Activated T-cell treated with anti-CD3 and anti-CD28 coated beads for 48 hours (primary cell): ENCODE measurements at regions not wholly inside any gene's neighbourhood (a gene's known extent, or its start where the extent isn't known, plus 50 kb on each side); places are given as distances from the start of the nearest gene placed in this dataset.

Experiments
- DNase-seq: peaks from one replicate; pipeline ENCODE4 v3.0.0-alpha.2; 2020; ENCODE audit warnings: low read depth

DNA sequence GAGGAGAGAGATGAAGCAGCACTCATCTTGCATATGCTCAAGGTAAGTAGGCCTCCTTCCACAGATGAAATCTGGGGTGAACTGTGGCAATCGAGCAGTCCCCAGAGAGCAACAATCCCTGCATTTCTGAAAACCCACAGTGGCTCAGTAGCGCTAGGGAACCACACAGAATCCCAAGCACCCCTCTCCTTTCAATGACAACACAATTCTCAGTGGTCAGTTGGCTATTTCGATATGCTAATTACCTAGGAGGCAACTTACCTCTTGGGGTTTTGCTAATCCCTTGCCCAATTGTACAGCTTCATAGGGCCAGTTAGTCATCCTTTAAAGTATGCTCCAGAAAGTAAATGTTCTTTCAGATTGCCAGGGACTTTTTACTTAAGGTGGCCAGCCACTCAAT is 1035.7 kb downstream of the BCL11B start:
- no peak for DNase-seq

DNA sequence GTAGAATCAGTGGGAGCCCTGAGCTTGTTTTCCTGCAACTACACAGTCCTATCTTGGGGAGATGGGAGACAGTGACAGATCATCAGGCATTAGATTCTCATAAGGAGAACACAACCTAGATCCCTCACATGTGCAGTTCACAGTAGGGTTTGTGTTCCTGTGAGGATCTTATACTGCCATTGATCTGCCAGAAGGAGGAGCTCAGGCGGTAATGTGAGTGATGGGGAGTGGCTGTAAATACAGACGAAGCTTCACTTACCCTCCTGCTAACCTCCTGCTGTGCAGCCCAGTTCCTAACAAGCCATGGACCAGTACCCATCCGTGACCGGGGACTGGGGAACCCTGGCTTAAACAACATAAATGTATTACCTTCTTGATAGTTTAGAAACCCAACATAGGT is 1034.1 kb downstream of the BCL11B start:
- no peak for DNase-seq

DNA sequence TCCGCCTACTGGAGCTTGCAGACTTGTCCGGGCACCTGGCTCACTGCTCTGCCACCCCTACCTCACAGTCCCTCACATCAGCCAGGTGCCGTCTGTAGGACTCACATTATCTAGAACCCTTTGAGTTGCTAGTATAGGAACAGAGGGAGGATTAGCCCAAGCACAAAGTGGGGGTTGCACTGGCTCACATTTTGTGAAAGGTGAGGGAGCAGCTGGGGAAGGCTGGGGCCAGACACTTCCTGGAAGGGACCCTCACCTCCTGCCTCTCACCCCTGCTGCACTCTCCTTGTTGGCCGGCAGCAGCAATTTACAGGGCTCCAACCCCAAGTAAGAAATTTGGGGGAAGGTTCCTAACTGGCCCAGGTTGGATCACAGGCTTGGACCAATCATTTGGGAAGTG is 1031.6 kb downstream of the BCL11B start:
- no peak for DNase-seq

DNA sequence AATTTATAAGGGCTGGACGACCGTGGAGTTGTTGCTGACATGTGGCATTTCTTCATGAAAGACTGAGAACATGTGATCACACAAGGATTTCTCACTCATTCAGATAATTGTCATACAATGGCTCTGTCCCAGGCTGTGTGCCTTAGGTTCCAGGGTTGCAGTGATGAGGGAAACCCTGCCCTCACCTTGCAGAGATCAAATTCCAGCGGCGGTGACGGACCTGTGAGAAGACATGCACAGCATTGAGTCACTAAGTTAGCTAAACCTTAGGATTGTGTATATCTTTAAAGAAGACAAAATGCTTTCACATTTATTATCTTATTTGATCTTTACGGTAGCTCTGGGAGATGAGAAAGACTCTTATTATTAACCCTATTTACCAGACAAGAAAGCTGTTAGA is 1029.1 kb downstream of the BCL11B start:
- no peak for DNase-seq

DNA sequence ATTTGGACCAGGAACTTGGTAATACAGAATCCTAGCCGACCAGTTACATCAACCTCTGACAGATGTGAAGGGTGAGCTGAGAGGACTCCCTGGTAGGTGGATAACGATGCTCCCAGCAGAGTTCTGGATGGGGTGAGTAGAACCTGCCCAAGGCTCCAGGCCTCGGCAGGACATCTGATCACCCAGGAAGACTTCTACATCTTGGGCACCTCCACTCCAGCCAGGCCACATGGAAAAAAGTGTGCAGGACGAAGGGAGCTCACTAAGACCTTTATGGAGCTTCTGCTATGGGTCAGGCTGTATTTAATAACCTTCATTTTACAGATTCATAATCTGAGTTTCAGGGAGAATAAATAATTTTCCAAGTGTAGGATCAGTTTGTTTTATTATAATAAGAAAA is 1028.7 kb downstream of the BCL11B start:
- no peak for DNase-seq

DNA sequence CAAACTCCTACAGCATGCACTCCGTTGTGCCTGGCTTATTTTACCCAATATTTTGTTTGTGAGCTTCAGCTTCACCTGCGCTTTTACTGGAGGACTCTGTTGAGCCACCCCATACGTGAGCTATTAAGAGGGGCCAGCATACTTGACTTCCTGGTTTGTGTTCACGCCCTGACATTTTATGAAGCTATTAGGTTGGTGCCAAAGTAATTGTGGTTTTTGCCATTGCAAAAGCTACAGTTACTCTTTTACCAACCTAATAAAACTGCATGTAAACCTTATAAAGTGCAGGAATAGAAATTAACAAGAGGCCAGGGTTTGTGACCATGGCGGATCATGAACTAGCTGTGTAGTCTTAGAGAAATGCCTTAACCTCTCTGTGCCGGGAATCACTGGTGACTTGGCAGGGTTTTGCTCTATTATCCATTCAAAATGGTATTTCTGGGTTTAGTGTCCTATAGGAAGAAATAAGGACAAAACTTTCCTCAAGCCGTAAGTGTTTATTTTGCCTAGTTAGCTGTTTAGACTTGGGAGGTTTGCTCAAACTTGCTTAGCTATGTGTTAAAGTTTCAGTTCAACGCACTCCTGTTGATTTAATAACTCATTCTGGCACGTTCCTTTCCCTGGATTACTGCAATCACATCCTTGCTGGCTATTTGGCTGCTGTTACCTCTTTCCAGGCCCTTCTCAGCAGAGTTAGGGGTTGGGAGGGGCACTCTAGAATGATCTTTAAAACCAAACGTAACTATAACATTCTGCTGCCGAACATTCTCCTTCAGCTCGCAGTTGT is 1027.6 kb downstream of the BCL11B start:
- DNase-seq: no peak

DNA sequence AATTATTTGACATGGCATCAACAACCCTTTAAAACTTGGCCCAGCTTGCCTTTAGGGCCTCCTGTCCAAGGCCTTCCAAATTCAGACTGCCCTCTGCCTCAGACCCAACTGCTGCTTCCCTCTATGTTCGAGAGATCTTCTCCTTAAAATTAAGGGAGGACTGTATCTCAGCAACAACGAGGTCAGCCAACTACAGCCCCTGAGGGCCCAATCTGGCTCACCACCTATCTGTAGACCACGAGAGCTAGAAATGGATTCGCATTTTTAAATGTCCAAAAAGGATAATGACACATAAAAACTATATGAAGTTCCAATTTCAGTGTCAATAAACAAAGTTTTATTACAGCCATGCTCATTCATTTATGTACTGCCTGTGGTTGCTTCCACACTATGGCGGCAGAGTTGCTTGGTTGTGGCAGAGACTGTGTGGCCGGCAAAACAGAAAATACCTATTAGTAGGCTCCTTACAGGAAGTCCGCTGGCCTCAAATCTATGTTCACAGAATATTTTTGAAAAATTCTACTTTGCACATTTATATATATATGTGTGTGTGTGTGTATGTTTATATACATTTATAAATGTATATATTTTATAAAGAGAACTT is 1026.9 kb downstream of the BCL11B start:
- DNase-seq: no peak

DNA sequence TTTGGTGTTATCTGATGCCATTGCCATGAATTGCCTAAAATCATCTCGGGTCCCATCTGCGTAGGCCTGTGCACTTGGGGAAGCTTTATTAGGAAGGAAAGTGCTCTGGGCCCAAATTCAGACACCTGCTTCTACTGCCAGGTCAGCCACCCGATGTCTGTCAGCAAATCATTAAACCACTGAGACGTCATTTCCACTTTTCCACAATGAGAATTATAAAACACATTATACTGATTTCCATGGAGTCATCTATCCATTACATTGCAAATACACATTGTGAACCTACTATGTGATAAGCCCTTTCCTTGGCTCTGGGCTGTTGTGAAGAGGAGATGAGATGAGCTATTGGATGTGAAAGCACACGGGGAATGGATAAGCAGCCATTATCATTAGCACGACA is 1022.9 kb downstream of the BCL11B start:
- DNase-seq: no peak

DNA sequence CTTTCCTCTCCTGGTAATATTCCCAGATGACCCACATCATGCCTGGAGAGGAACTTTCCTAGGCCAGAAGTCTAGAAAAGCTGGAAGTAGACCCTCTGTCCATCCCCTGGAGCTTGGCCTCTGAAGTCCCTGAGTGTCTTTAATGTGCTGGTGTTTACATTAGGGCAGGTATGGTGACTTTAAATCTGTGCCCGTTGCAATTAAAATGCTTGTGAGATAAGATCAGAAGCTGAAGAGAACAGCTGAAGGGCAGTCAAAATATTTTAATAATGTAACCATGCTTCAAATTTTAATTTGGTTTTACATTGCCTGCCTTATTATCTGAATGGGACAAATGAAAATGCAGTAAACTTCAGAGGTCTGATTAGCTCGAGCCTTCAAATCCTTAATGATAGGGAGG is 1022.5 kb downstream of the BCL11B start:
- no peak for DNase-seq

DNA sequence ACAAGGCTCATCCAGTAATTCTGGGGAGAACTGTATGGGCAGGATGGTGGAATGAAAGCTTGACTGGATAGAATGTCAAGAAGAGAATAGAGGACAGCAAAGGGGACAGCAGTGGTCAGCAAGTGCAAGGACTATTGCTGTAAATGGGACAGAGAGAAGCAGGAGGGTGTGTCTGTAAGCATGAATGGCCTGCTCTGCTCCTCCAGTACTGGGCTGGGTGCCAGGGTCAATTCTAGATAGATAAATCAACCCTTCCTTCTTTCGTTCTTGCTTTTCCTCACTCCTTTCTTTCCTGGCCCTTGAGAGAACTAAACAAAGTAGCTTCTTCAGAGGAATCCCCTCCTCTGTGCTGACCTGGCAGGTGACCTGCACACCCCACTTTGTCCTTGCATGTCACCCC is 1019.2 kb downstream of the BCL11B start:
- DNase-seq: no peak

DNA sequence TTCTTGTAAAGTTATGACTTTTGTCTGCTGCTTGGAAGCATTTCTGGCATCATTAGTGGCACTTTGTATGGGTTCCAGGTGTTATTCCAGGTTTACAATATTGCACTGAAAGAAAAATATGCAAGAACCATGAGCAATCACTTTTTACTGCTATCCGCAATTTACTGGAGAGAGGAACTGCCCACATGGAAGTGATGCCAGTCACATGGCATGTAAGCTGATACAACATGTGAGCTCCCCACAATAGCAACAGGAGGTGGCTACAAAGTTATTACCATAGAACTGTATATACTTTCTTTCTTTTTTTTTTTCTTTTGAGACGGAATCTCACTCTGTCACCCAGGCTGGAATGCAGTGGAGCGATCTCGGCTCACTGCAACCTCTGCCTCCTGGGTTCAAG is 1012.1 kb downstream of the BCL11B start:
- DNase-seq: no peak

DNA sequence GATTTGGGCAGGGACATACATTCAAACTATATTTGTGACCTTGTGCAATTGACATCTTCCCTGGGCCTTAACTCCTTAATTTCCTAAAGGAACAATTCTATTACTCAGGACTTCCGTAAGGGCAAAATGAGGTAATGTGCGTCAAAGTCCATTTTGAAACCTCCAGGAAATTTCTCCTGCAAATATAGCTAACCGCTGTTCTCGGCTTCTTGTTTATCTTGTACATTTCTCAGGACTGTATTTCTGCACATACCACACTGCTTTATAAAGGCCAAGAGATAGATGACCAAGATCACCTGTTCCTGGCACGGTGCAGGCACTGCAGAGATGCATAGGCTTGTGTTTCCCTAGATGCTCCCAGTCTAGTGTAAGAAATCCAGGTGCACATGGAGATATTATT is 1009.4 kb downstream of the BCL11B start:
- DNase-seq: no peak

DNA sequence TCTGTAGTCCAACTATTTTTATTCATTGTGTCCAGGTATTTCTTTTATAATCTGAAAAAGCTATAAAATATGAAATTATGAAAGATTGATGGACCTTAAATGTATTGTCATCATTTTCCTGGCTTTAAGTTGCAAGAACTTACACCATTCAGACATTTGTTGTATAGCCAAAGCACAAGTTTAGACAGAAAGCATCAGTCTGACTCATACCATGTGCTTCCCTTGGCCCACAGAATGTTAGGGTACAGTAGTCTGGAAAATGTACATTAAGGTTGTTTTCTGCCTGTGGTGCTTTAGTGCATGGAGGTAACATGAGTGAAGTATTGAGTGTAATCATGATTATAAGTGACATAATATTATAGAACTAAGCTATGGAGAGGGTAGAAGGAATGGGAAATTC is 1002.5 kb downstream of the BCL11B start:
- no peak for DNase-seq

DNA sequence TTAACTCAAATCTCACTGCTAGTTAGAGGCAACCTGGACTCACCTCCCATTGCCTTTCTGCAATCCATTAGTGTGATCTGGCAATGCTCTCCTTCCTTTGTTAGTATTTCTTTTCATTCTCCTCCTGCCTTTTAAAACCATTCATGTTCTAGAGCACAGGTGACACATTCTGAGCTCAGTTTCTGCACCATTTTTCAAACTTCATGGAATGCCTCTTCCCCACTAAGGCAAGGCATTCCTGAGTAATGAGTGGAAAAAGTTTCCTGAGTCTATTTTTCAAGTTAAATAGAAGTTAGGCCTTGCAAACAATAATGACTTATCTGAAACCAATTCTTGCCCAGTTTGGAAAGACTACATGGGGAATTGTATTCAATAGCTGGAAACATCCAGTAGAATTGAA is 1001.8 kb downstream of the BCL11B start:
- DNase-seq: no peak

DNA sequence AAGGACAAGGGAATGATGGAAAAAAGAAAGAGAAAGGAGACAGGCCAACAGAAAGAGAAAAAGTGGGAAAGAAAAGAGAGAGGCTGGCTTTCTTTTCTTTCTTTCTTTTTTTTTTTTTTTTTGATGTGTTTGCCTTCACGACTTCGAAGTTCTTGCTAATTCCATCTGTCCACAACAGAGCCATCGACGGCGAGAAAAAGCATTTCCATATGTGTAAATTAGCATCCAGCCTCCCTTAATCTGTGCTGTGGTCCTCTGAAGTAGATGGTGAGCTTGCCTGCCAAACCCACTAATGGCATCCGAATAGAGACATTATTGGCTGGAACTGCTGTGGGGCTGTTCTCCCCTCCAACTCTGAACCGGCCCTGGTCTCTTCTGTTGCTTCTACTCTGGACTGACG is 997.4 kb downstream of the BCL11B start:
- DNase-seq: no peak

DNA sequence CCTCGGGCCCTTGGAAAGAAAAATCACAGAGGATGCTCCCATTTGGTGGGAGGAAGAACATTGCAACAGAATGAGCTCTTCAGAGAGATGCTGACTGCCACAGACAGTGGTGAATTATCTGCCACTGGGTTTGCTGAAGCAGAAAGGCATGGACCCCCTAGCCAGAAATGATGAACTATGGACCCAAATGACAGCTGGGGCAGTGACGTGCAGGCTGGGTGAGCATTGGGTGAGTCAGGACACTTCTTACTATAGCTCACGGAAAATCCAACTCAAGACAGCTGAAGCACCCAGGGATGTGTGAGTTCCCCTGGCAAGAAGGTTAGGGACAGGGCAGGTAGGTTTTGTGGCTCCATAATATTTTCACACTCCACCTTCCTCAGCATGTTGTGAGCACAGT is 993.2 kb downstream of the BCL11B start:
- no peak for DNase-seq

DNA sequence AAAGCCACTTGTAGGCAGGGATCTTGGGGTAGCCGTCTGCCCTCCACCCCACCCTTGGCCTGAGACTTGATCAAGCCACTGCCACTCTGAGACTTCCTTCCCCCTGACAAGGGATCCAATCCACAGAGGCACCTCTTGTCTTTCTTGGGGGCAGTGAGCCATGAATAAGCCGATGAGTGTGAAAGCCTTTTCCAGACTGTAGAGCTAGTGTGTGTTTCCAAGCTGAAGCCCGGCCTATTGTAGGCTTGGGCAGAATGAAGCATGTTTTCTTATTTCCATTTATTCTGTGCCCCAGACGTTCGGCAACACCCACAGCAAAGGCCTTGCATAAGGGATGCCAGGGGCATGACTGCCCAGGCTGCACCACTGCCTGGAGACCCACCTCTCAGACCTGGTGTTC is 991.6 kb downstream of the BCL11B start:
- DNase-seq: no peak

DNA sequence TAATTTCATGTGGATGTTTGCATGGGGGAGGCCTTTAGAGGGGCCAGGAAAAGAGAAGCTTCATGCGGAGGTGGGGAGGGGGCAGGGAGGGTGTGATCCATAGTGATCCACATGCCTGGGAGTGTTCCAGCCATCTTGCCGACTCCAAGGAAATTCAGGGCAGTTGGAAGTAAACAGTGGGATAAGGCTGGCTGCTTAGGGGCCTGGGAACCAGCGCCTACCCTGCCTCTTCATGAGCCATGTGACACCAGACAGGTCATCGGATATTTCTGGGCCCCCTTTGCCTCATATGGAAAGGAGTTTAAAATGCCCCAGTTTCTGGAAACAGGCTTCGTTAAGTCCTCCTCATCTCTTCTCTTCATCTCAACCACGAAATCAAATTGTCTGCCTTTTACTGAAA is 983.2 kb downstream of the BCL11B start:
- DNase-seq: no peak

DNA sequence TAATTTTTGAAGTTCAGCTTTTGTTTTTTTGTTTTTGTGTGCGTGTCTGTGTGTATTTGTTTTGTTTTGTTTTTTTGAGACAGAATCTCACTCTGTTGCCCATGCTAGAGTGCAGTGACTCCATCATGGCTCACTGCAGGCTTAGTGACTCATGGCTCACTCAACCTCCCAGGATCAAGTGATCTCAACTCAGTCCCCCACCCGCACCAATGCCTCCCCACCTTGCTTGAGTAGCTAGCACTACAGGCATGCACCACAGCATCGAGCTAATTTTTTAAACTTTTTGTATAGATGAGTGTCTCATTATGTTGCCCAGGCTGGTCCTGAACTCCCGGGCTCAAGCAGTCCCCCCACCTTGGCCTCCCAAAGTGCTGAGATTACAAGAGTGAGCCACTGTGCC is 981.4 kb downstream of the BCL11B start:
- DNase-seq: peak; percentile 8

DNA sequence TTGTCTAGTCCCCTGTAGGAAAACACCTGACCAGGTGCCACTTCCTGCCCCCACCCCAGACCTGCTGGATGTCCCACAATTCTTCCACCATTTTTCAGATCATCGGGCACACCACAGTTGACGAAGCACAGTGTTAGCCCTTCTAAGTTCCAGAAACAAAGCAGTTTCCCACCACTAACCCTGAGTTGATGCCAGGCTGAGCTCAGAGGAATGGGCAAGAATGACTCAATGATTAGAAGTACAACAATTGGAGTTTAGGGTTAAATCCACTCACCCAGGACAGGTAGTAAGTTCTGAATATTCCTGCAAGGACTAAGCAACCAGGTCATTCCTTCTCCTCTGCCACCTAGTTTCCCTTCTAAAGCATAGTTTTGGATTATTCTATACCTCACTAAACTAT is 979.8 kb downstream of the BCL11B start:
- no peak for DNase-seq

DNA sequence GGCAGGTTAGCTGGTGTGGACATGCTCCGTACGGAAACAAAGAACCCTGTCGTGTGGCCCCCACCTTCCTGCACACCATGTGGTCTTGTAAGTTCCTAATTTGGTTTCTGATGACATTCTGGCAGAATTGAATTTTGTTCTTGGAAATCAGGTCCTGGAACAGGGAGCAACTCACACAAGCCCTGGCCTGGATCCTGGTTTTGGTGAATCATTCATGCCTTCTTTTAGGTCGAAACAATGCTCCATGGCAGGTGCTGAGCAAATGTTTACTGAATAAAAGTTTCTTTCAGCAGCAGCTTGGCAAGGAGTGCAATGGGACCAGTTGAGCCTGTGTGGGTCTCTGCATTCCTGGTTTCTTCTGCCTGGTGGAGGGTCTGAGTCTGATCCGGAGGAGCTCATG is 978.4 kb downstream of the BCL11B start:
- DNase-seq: no peak

DNA sequence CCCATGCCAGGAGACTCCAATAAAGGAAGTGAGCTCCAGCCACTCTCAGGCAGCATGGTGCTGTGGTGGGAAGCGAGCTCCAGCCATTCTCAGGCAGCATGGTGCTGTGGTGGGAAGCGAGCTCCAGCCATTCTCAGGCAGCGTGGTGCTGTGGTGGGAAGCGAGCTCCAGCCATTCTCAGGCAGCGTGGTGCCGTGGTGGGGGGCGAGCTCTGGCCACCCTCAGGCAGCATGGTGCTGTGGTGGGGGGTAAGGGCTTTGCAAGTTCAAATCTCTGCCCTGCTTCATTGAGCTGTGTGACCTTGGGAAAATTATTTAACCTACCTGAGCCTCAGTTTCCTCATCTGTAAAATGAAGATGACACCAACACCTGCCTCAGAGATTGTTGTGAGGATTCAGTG is 975.1 kb downstream of the BCL11B start:
- DNase-seq: no peak

DNA sequence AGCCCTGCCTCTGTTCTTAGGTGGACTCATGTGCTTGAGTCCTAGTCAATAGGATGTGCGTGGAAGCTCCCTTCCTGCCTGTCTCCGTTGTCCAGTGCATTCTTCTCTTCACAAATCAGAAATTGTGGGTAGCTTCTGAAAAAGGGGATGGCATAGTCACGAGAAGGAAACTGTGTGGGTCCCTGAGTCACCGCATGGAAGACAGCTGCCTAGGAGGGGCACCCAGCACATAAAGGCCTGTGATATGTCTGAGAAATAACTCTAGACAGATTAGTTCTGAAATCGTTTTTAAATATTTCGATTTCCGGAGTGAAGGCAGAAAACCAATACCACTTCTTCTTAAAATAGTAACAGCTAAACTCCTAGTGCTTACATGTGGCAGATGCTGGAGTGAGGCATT is 974.4 kb downstream of the BCL11B start:
- DNase-seq: no peak
